ENCODE measurements at regions not wholly inside any gene's neighbourhood (a gene's known extent, or its start where the extent isn't known, plus 50 kb on each side); places are given as distances from the start of the nearest gene placed in this dataset.

DNA sequence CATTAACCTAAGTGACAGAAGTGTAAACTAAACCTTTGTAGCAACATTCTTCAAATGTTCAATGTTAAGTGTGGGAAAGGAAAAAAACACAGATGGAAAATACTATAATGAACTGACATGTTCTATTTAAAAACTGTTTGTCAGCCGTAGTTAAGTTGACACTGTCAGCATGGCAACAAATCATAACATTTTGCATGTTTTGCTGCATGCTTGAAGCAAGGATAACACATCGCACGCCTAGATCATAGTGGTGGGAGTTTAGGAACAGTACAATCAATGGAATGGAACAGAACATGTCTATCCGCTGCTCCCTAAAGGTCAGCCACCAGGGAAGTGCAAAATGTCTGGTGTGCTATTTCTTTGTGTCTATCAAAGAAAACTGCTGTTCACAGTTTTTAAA, 62.5 kb upstream of the ESRRG start:
- Histone ChIP-seq H3K36me3 (no peaks in the 10 kb centered on the region), H3K27me3 (no peaks in the 10 kb centered on the region), H3K4me1 (no peaks in the 10 kb centered on the region), H3K9me3 (no peaks in the 10 kb centered on the region), H3K4me3 (replicated peaks in 1 of 3) (no peak overlapping the region), H3K27ac (no peak overlapping the region)
- DNase-seq = no peak
- no peak for TF ChIP-seq POLR2A (IDR thresholded peaks at IDR 0.05)
- TF ChIP-seq, protein P1, sequence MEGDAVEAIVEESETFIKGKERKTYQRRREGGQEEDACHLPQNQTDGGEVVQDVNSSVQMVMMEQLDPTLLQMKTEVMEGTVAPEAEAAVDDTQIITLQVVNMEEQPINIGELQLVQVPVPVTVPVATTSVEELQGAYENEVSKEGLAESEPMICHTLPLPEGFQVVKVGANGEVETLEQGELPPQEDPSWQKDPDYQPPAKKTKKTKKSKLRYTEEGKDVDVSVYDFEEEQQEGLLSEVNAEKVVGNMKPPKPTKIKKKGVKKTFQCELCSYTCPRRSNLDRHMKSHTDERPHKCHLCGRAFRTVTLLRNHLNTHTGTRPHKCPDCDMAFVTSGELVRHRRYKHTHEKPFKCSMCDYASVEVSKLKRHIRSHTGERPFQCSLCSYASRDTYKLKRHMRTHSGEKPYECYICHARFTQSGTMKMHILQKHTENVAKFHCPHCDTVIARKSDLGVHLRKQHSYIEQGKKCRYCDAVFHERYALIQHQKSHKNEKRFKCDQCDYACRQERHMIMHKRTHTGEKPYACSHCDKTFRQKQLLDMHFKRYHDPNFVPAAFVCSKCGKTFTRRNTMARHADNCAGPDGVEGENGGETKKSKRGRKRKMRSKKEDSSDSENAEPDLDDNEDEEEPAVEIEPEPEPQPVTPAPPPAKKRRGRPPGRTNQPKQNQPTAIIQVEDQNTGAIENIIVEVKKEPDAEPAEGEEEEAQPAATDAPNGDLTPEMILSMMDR (IDR thresholded peaks at IDR 0.05) = no peak
- WGBS, 2 donors = 59 to 81% methylated on average over 4 of the region's 4 CpGs
- intact Hi-C loops (cut with DNase I) = no loop called here

DNA sequence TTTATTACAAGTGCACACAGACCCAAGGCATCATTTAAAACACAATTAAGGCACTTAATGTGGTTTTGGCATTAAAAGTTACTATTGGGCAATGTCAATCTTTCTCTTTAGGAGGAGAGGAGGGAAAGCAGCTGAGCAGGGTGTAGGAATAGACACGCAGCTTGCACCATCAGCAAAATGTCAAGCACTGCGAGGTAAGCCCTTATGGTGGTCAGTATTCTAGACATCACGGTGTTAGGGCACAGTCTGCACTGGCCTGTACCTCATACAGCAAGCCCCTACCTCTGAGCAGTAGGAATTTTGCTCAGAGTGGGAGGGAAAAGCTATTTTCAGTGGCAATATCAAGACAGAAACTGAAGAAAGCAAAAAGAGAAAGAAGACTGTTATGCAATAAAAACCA, 62.0 kb upstream of the ESRRG start:
- H3K27ac ChIP-seq = no peak overlapping the region
- no peak for DNase-seq
- TF ChIP-seq POLR2A (IDR thresholded peaks at IDR 0.05) = no peak
- TF ChIP-seq, protein P1 (IDR thresholded peaks at IDR 0.05) = no peak
- no peaks in the 10 kb centered on the region for H3K4me1 ChIP-seq
- H3K4me3 ChIP-seq (replicated peaks in 1 of 3) = no peak overlapping the region
- no peaks in the 10 kb centered on the region for H3K9me3 ChIP-seq
- intact Hi-C loops (cut with DNase I) = no loop called here
- H3K27me3 ChIP-seq = no peaks in the 10 kb centered on the region
- H3K36me3 ChIP-seq = no peaks in the 10 kb centered on the region
- 86 to 88% methylated on average over 3 of the region's 3 CpGs for WGBS, 2 donors

DNA sequence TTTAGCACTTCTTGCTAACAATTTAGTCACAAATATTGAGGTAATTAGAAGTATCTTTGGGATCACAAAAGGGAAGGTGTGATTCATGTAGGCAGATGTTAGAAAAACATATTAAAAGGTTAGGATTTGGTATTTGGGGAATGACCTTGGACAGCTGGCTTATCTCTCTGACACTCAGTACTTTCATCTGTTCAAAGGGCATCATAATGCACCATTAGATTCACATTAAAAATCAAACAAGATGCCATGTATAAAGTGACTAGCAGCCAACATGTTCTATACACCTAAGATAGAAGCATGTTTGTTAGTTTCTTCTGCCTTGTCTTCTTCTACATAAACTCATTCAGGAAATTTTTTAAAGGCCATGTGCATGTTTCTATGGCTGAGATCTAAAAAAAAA, 56.5 kb upstream of the ESRRG start:
- no peak overlapping the region for H3K4me3 ChIP-seq (replicated peaks in 1 of 3)
- peaks cover 0 to 5% of the 10 kb centered on the region in 2 donors for H3K4me1 ChIP-seq
- TF ChIP-seq, protein P1 (IDR thresholded peaks at IDR 0.05) = no peak
- no peak for TF ChIP-seq POLR2A (IDR thresholded peaks at IDR 0.05)
- no peaks in the 10 kb centered on the region for H3K27me3 ChIP-seq
- H3K36me3 ChIP-seq = no peaks in the 10 kb centered on the region
- DNase-seq = no peak
- no peaks in the 10 kb centered on the region for H3K9me3 ChIP-seq
- intact Hi-C loops (cut with DNase I) = no loop called here
- H3K27ac ChIP-seq = no peak overlapping the region

GRCh38 chr1:216778737-216779136, 55.5 kb upstream of the ESRRG start:
- Histone ChIP-seq H3K9me3 (no peaks in the 10 kb centered on the region), H3K36me3 (no peaks in the 10 kb centered on the region), H3K27ac (no peak overlapping the region), H3K4me3 (replicated peaks in 1 of 3) (no peak overlapping the region), H3K4me1 (peaks cover 0 to 5% of the 10 kb centered on the region in 2 donors), H3K27me3 (no peaks in the 10 kb centered on the region)
- TF ChIP-seq, protein P1 (IDR thresholded peaks at IDR 0.05) = no peak
- no peak for TF ChIP-seq POLR2A (IDR thresholded peaks at IDR 0.05)
- intact Hi-C loops (cut with DNase I) = no loop called here
- DNase-seq = no peak
- 92 to 98% methylated on average over 1 of the region's 1 CpG for WGBS, 2 donors

- TF ChIP-seq POLR2A (IDR thresholded peaks at IDR 0.05) = no peak
- TF ChIP-seq, protein P1 (IDR thresholded peaks at IDR 0.05) = no peak
- H3K27ac ChIP-seq = no peak overlapping the region
- WGBS, 2 donors = 89 to 90% methylated on average over 5 of the region's 5 CpGs
- H3K4me1 ChIP-seq = peaks cover 0 to 5% of the 10 kb centered on the region in 2 donors
- no peaks in the 10 kb centered on the region for H3K27me3 ChIP-seq
- H3K36me3 ChIP-seq = no peaks in the 10 kb centered on the region
- H3K4me3 ChIP-seq (replicated peaks in 1 of 3) = no peak overlapping the region
- intact Hi-C loops (cut with DNase I) = no loop called here
- H3K9me3 ChIP-seq = no peaks in the 10 kb centered on the region
- DNase-seq = no peak
Observed at GRCh38 chr1:216777148-216777547, 53.9 kb upstream of the ESRRG start.
